NCI-H2081 treated with DMSO at 0.1 percent for 48 hours (cell line): ENCODE measurements at regions not wholly inside any gene's neighbourhood (a gene's known extent, or its start where the extent isn't known, plus 50 kb on each side); places are given as distances from the start of the nearest gene placed in this dataset.

ENCODE experiments used
- DNase-seq: peaks from one replicate; lab custom pipeline; 2025; lab: John Stamatoyannopoulos, UW

DNA sequence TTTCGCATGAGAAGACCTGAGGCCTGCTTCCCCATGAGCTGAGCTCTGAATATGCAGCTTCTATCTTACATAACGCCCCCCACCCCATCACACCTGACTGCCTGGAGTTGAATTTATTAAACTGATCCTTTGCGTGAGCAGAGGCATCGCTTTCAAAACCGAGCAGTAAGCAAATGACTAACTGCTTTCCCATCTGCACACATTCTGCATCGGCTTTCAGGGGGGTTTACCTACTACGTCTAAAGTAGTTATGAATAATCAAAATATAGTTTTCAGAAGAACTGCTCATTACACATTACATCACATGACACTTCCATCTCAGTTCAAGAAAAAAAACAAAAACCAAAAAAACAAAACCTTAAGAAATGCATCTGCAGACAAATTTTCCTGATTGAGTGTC lies 54.7 kb upstream of the EGR2 start:
- DNase-seq = no peak

DNA sequence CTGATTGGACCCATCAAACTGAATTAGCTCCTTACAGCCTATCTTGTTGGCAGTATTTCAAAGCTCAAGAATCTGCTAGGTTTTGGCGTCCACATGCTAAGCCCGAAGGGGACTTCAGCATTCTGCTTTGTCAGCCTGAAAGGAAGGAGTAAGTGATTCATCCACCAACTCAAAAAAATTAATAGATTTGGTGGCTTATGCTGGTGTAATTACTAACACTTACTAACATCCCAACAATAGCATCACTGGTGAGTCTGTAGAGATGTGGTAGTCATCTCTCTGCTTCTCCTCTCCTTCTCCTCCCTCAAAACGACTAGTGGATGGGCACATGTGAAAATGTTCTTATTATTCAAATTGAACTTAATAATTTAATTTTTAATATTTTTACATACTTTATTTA lies 53.8 kb upstream of the EGR2 start:
- no peak for DNase-seq

DNA sequence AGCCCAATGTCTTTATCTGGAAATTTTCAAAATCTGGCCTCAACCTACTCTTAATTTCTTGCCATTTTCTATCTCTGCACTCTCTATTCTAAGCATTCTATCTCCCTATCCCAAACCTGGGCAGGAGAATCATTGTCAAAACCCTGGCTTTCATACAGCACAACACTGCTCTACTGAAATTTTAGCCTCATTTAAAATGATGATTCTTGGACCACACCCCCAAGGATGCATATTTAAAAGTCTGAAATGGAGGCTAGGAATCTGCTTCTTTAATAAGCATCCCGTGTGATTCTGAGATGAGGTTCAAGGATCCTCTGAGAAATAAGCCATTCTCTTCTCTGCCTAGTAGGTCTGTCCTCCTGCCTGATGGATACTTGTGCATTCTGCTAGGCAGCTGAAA lies 50.8 kb upstream of the EGR2 start:
- no peak for DNase-seq

DNA sequence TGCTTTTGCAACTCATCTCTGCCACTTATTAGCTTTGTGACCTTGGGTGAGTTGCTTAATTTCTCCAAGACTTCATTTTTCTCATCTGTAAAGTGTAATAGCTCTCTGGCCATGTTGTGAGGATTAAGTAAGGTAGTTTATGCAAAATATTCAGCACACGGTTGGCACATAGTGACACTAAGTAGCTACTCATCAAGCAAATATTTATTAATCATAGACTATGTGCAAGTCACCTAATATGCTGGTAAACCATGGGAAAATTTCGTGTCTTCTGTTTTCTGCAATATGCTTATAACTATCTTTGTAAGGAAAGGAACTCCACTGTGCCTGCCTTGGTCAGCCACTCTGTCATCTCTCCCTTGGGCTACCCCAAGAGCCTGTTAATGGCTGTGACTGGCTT lies 50.3 kb upstream of the EGR2 start:
- DNase-seq = no peak
